OCI-LY1 (cell line): ENCODE measurements at regions not wholly inside any gene's neighbourhood (a gene's known extent, or its start where the extent isn't known, plus 50 kb on each side); places are given as distances from the start of the nearest gene placed in this dataset.

Experiments
- H2AFZ ChIP-seq: fragments of 200-600 bp; sonication (generic), shearing (Covaris generic); 2 replicates; pipeline ENCODE4 v1.6.0; 2014; ENCODE audit warnings: antibody characterized with exemption, mild to moderate bottlenecking, low read length
- H3F3A ChIP-seq: fragments of 200-600 bp; sonication (generic), shearing (Covaris generic); 2 replicates; pipeline ENCODE4 v1.6.0; 2014; ENCODE audit warnings: mild to moderate bottlenecking, antibody characterized with exemption, low read length, moderate library complexity; ENCODE audit not compliant: insufficient read depth
- H3K27ac ChIP-seq: fragments of 200-600 bp; sonication (generic); 2 replicates; pipeline ENCODE4 v1.5.1; 2014; ENCODE audit warnings: low read length, mixed run types, mild to moderate bottlenecking, low read depth; ENCODE audit not compliant: poor library complexity, severe bottlenecking
- H3K27me3 ChIP-seq: fragments of 200-600 bp; sonication (generic); 2 replicates; pipeline ENCODE4 v1.6.0; 2014; ENCODE audit warnings: antibody characterized with exemption, mild to moderate bottlenecking, low read length, moderate library complexity; ENCODE audit not compliant: insufficient read depth
- H3K36me3 ChIP-seq: fragments of 200-600 bp; sonication (generic); 2 replicates; pipeline ENCODE4 v1.6.1; 2014; ENCODE audit warnings: mild to moderate bottlenecking, antibody characterized with exemption, low read length, moderate library complexity, mixed read lengths; ENCODE audit not compliant: insufficient read depth
- H3K4me1 ChIP-seq: fragments of 200-600 bp; sonication (generic); 2 replicates; pipeline ENCODE4 v1.5.1; 2014; ENCODE audit warnings: mild to moderate bottlenecking, low read length, moderate library complexity; ENCODE audit not compliant: insufficient read depth, severe bottlenecking
- H3K4me2 ChIP-seq: fragments of 200-600 bp; sonication (generic), shearing (Covaris generic); 2 replicates; pipeline ENCODE4 v1.6.1; 2014; ENCODE audit warnings: low read length
- H3K4me3 ChIP-seq: fragments of 200-600 bp; sonication (generic); 2 replicates; pipeline ENCODE4 v1.5.1; 2014; ENCODE audit warnings: low read length, low read depth, mild to moderate bottlenecking, mixed read lengths; ENCODE audit not compliant: poor library complexity, severe bottlenecking
- H3K79me2 ChIP-seq: fragments of 200-600 bp; shearing (Covaris generic); 2 replicates; pipeline ENCODE4 v1.6.1; 2016; ENCODE audit warnings: mixed run types, low read length, mixed read lengths; ENCODE audit not compliant: insufficient read depth
- H3K9ac ChIP-seq: fragments of 200-600 bp; sonication (generic), shearing (Covaris generic); 2 replicates; pipeline ENCODE4 v1.6.1; 2014; ENCODE audit warnings: mild to moderate bottlenecking, low read length, mixed read lengths
- H3K9me2 ChIP-seq: fragments of 200-600 bp; sonication (generic), shearing (Covaris generic); 2 replicates; pipeline ENCODE4 v1.6.1; 2014; ENCODE audit warnings: low read depth, mild to moderate bottlenecking, low read length, mixed read lengths
- H3K9me3 ChIP-seq: fragments of 200-600 bp; shearing (Covaris generic); 2 replicates; pipeline ENCODE4 v1.6.1; 2014; ENCODE audit warnings: low read length, mixed read lengths
- H4K20me1 ChIP-seq: fragments of 200-600 bp; sonication (generic), shearing (Covaris generic); 2 replicates; pipeline ENCODE4 v1.6.0; 2016; ENCODE audit warnings: mild to moderate bottlenecking, low read length; ENCODE audit not compliant: insufficient read depth
- EZH2 ChIP-seq: fragments of 200-600 bp; sonication (generic), shearing (Covaris generic); IDR thresholded peaks from 2 replicates; pipeline ENCODE4 v1.8.0; 2017; ENCODE audit warnings: borderline replicate concordance, mixed run types, mild to moderate bottlenecking, antibody characterized with exemption, low read length, moderate library complexity, mixed read lengths
- TF ChIP-seq, protein P1 (sequence below): fragments of 200-600 bp; sonication (generic), shearing (Covaris generic); IDR thresholded peaks from 2 replicates; pipeline ENCODE4 v1.5.1; 2017; ENCODE audit warnings: mild to moderate bottlenecking, antibody characterized with exemption, low read length, moderate library complexity, mixed read lengths

DNA sequence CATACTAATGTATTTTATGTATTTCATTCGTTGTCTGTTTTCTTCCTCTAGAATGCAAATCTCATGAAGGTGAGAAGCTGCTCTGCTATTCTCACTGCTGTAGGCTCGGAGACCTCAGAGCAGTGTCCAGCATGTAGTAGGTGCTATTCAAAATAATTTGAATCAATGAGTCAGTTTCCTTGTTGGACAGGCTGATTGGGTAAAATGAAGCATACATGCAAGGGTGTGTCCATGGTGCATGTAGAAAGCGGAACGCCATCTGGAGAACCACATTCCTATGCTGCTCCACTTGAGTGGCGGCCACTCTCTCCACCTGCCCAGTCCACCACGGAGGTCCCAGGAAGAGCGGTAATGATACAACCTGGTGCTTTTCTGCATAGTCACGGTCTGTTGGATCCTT, 412.1 kb downstream of the QKI start:
- Histone ChIP-seq H3F3A (no peaks in the 10 kb centered on the region), H3K9me3 (no peaks in the 10 kb centered on the region), H3K27ac (no peak overlapping the region), H3K9ac (no peak overlapping the region), H3K27me3 (0 out of 2 replicates have a peak, but pooled peaks cover 4% of the 10 kb centered on the region), H3K4me2 (no peak overlapping the region), H4K20me1 (no peaks in the 10 kb centered on the region), H3K9me2 (no peaks in the 10 kb centered on the region), H3K4me3 (no peak overlapping the region), H2AFZ (no peak overlapping the region), H3K36me3 (no peaks in the 10 kb centered on the region), H3K79me2 (no peaks in the 10 kb centered on the region), H3K4me1 (no peaks in the 10 kb centered on the region)
- no peak for TF ChIP-seq EZH2
- TF ChIP-seq, protein P1, sequence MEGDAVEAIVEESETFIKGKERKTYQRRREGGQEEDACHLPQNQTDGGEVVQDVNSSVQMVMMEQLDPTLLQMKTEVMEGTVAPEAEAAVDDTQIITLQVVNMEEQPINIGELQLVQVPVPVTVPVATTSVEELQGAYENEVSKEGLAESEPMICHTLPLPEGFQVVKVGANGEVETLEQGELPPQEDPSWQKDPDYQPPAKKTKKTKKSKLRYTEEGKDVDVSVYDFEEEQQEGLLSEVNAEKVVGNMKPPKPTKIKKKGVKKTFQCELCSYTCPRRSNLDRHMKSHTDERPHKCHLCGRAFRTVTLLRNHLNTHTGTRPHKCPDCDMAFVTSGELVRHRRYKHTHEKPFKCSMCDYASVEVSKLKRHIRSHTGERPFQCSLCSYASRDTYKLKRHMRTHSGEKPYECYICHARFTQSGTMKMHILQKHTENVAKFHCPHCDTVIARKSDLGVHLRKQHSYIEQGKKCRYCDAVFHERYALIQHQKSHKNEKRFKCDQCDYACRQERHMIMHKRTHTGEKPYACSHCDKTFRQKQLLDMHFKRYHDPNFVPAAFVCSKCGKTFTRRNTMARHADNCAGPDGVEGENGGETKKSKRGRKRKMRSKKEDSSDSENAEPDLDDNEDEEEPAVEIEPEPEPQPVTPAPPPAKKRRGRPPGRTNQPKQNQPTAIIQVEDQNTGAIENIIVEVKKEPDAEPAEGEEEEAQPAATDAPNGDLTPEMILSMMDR, result no peak

DNA sequence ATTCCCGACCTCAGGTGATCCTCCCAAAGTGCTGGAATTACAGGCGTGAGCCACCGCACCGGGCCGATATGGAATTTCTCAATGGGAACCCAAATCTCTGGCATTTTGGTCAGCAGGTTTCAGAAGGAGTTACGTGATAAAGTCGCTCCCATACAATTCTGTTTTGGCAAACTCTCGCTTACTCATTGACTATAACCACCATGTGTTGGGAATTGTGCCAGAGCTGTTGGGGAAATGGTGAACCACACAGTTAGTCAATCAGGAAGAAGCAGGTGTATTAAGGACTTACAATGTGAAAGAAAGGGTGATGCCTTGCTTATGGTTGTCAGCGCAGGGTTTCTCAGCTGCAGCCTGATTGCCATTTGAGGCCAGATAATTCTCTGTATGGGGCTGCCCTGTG, 410.5 kb downstream of the QKI start:
- Histone ChIP-seq H3F3A (no peaks in the 10 kb centered on the region), H3K4me3 (no peak overlapping the region)

DNA sequence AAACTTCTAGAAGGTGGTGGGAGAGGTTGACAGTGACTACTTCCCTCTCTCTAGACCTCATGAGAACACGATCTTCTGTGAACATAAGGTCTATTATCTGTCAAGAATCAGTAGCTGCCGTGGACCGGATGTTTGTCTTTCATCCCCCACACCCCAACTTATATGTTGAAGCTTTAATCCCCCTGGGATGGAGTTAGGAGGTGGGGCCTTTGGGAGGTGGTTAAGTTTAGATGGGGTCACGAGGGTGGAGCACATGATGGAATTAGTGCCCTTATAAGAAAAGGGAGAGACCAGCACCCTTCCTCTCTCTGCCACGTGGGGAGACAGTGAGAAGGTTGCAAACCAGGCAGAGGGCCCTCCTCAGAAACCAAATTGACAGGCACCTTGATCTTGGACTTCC, 409.1 kb downstream of the QKI start:
- H3K27ac ChIP-seq, result no peak overlapping the region
- no peak overlapping the region for H3K4me3 ChIP-seq
- no peaks in the 10 kb centered on the region for H3K9me2 ChIP-seq
- H3K27me3 ChIP-seq, result peaks cover 4% of the 10 kb centered on the region; the same call in 1 of the 2 replicates
- no peaks in the 10 kb centered on the region for H4K20me1 ChIP-seq
- H2AFZ ChIP-seq, result no peak overlapping the region
- H3K36me3 ChIP-seq, result no peaks in the 10 kb centered on the region
- TF ChIP-seq EZH2, result no peak
- TF ChIP-seq, protein P1, result no peak
- no peaks in the 10 kb centered on the region for H3F3A ChIP-seq
- no peak overlapping the region for H3K9ac ChIP-seq
- no peaks in the 10 kb centered on the region for H3K9me3 ChIP-seq
- H3K4me1 ChIP-seq, result no peaks in the 10 kb centered on the region
- H3K4me2 ChIP-seq, result no peak overlapping the region
- H3K79me2 ChIP-seq, result no peaks in the 10 kb centered on the region

More for the DNA sequence above, 410.5 kb downstream of the QKI start:
- no peaks in the 10 kb centered on the region for H3K36me3 ChIP-seq
- no peak overlapping the region for H3K27ac ChIP-seq
- no peak overlapping the region for H3K4me2 ChIP-seq
- no peak overlapping the region for H3K9ac ChIP-seq
- H3K9me2 ChIP-seq, result no peaks in the 10 kb centered on the region
- peaks cover 4% of the 10 kb centered on the region; the same call in 1 of the 2 replicates for H3K27me3 ChIP-seq
- no peaks in the 10 kb centered on the region for H3K9me3 ChIP-seq
- H3K79me2 ChIP-seq, result no peaks in the 10 kb centered on the region
- H2AFZ ChIP-seq, result no peak overlapping the region
- no peaks in the 10 kb centered on the region for H3K4me1 ChIP-seq
- TF ChIP-seq EZH2, result no peak
- TF ChIP-seq, protein P1, result no peak
- no peaks in the 10 kb centered on the region for H4K20me1 ChIP-seq
